GM12878 (cell line): ENCODE measurements at regions not wholly inside any gene's neighbourhood (a gene's known extent, or its start where the extent isn't known, plus 50 kb on each side); places are given as distances from the start of the nearest gene placed in this dataset.

Source experiments
- ATAC-seq: fragments of 200-7000 bp; cut with Tn5 transposase; 3 replicates; pipeline ENCODE4 v1.9.1; 2020; ENCODE audit warnings: mild to moderate bottlenecking, moderate library complexity
- BruUV-seq: library from RNA; stranded (reverse); fragments of 400-500 nt; replicated peaks from 2 replicates; lab custom pipeline; 2021; lab: Mats Ljungman, UMichigan
- CTCF ChIA-PET: fragments of 300-600 bp; sonication (Branson Sonifier 250); formaldehyde crosslinking; extraction: SDS; loops from one replicate; lab custom pipeline; 2021; ENCODE audit warnings: inconsistent platforms; lab: Yijun Ruan, JAX
- POLR2A ChIA-PET: fragments of 350-600 bp; formaldehyde crosslinking; extraction: SDS; loops from one replicate; lab custom pipeline; 2021; ENCODE audit warnings: inconsistent platforms; lab: Charles Lee
- RAD21 ChIA-PET: fragments of 300-600 bp; sonication (Branson Sonifier 250); formaldehyde crosslinking; loops from one replicate; lab custom pipeline; 2023; ENCODE audit warnings: antibody characterized with exemption; ENCODE audit not compliant: unreplicated experiment; lab: Charles Lee
- SMC1A ChIA-PET: fragments of 300-600 bp; sonication (Branson Sonifier 250); formaldehyde crosslinking; loops from one replicate; lab custom pipeline; 2023; ENCODE audit not compliant: unreplicated experiment, uncharacterized antibody; lab: Charles Lee
- DNase-seq: peaks from one replicate; pipeline ENCODE4 v3.0.0-alpha.2; 2011; ENCODE audit warnings: low read depth, low spot score
- FAIRE-seq: peaks from 3 replicates; lab custom pipeline; 2011; peaks lifted over from hg19 to GRCh38; lab: Jason Lieb, UNC
- H2AFZ ChIP-seq: 2 replicates; pipeline ENCODE4 v1.6.0; 2011; ENCODE audit warnings: low read depth, low read length, control low read depth; ENCODE audit not compliant: control insufficient read depth
- H3K27ac ChIP-seq: 2 replicates; pipeline ENCODE4 v1.5.1; 2011; ENCODE audit warnings: control low read depth; ENCODE audit not compliant: control insufficient read depth, insufficient read depth
- H3K27me3 ChIP-seq, 2 experiments: replicated peaks in 1 of 2; 2 replicates each; pipeline versions ENCODE4 v1.6.0 to v1.6.1; 2011; ENCODE audit warnings: low read length in 1 of 2; ENCODE audit not compliant: control insufficient read depth in 2 of 2, insufficient read depth in 2 of 2
- H3K36me3 ChIP-seq, 2 experiments: 2 replicates each; pipeline ENCODE4 v1.5.1; 2011; ENCODE audit warnings: low read length in 1 of 2; ENCODE audit not compliant: control insufficient read depth in 2 of 2, insufficient read depth in 2 of 2
- H3K4me1 ChIP-seq: 2 replicates; pipeline ENCODE4 v1.6.1; 2011; ENCODE audit warnings: mild to moderate bottlenecking, low read length, moderate library complexity, mixed read lengths; ENCODE audit not compliant: control insufficient read depth, insufficient read depth
- H3K4me2 ChIP-seq: 2 replicates; pipeline ENCODE4 v1.6.0; 2011; ENCODE audit warnings: control low read depth; ENCODE audit not compliant: control insufficient read depth, insufficient read depth
- H3K4me3 ChIP-seq: fragments of 200-600 bp; sonication (generic); 2 replicates; pipeline ENCODE4 v1.5.1; 2016
- H3K79me2 ChIP-seq: 2 replicates; pipeline ENCODE4 v1.6.0; 2011; ENCODE audit warnings: low read length; ENCODE audit not compliant: control insufficient read depth, insufficient read depth
- H3K9ac ChIP-seq: 2 replicates; pipeline ENCODE4 v1.8.0; 2011; ENCODE audit warnings: low read length, control low read depth, mixed read lengths; ENCODE audit not compliant: control insufficient read depth, insufficient read depth
- H3K9me3 ChIP-seq: replicated peaks from 3 replicates; pipeline ENCODE4 v1.5.1; 2011; ENCODE audit warnings: mild to moderate bottlenecking, low read length; ENCODE audit not compliant: control insufficient read depth, insufficient read depth
- H4K20me1 ChIP-seq: 2 replicates; pipeline ENCODE4 v1.6.0; 2011; ENCODE audit not compliant: control insufficient read depth, insufficient read depth
- BHLHE40 ChIP-seq, 2 experiments: fragments of 450-650 bp in 1 of 2; IDR thresholded peaks; 2 replicates each; pipeline ENCODE4 v1.6.1; 2011 to 2017; ENCODE audit warnings: low read depth in 2 of 2, borderline replicate concordance in 1 of 2, improper control_type of control experiment in 1 of 2, low read length in 1 of 2, mild to moderate bottlenecking in 1 of 2
- CBX3 ChIP-seq: fragments of 200-600 bp; sonication (generic); IDR thresholded peaks from 2 replicates; pipeline ENCODE4 v1.6.1; 2016; ENCODE audit warnings: low read depth, borderline replicate concordance
- HSF1 ChIP-seq: fragments of 150-350 bp; IDR thresholded peaks from 2 replicates; pipeline ENCODE4 v1.6.1; 2014; ENCODE audit warnings: mild to moderate bottlenecking, low read depth, low read length
- JUNB ChIP-seq: IDR thresholded peaks from 2 replicates; pipeline ENCODE4 v1.6.1; 2016; ENCODE audit warnings: antibody characterized with exemption, mild to moderate bottlenecking
- KAT2A ChIP-seq: conservative IDR thresholded peaks from 2 replicates; pipeline ENCODE4 v1.6.1; 2011; ENCODE audit warnings: low read depth, low read length; ENCODE audit not compliant: control insufficient read depth
- MLLT1 ChIP-seq: fragments of 450-650 bp; IDR thresholded peaks from 2 replicates; pipeline ENCODE4 v1.6.1; 2016; ENCODE audit warnings: mild to moderate bottlenecking
- PAX8 ChIP-seq: fragments of 450-650 bp; IDR thresholded peaks from 2 replicates; pipeline ENCODE4 v1.6.1; 2017; ENCODE audit warnings: mild to moderate bottlenecking, moderate library complexity
- PKNOX1 ChIP-seq: fragments of 450-650 bp; IDR thresholded peaks from 2 replicates; pipeline ENCODE4 v1.6.1; 2016; ENCODE audit warnings: mild to moderate bottlenecking
- SMAD5 ChIP-seq: IDR thresholded peaks from 2 replicates; pipeline ENCODE4 v1.6.1; 2016; ENCODE audit warnings: antibody characterized with exemption, low read depth
- SPI1 ChIP-seq: IDR thresholded peaks from 2 replicates; pipeline ENCODE4 v1.6.1; 2011; ENCODE audit warnings: low read depth, mild to moderate bottlenecking, low read length, moderate library complexity, borderline replicate concordance; ENCODE audit not compliant: insufficient read depth
- WGBS: methylation state at CpG from one replicate; pipeline ENCODE4 v1.1.6; 2016; ENCODE audit warnings: low lambda C conversion rate; ENCODE audit not compliant: insufficient replicate concordance, insufficient coverage; ENCODE audit errors: missing lambda C conversion rate; 5-methylcytosine and 5-hydroxymethylcytosine counted together
- in situ Hi-C: fragments of 300-500 bp; cut with MboI; formaldehyde crosslinking; loops from 9 replicates; pipeline ENCODE4 v1.14.3; 2018; ENCODE audit warnings: mixed read lengths
- intact Hi-C: fragments of 100-400 bp; cut with micrococcal nuclease; formaldehyde crosslinking; loops from one replicate; pipeline ENCODE4 v1.14.2; 2022; ENCODE audit not compliant: unreplicated experiment

- ATAC-seq, result no peak
- H3K27ac ChIP-seq, result no peak overlapping the region
- TF ChIP-seq HSF1 (no peak), PKNOX1 (peak; percentile 80), BHLHE40 (IDR thresholded peaks at IDR 0.05; ENCODE audit: borderline replicate concordance in 1 of 2, low read depth in 2 of 2, low read length in 1 of 2) (no peak), PAX8 (no peak), SPI1 (peak; percentile 50; the same call in 1 of the 2 replicates)
- TF ChIP-seq, all 136 proteins: peak for 2
- FAIRE-seq (no peak), DNase-seq (no peak)
- no TSS peak for BruUV-seq
- in situ Hi-C loops (no loop called here), intact Hi-C loops (no loop called here)
- Histone ChIP-seq H3K27me3 (no peaks in the 10 kb centered on the region), H3K4me1 (no peaks in the 10 kb centered on the region), H2AFZ (no peak overlapping the region), H3K79me2 (no peaks in the 10 kb centered on the region), H3K4me2 (no peak overlapping the region), H4K20me1 (no peaks in the 10 kb centered on the region), H3K9me3 (no peaks in the 10 kb centered on the region), H3K4me3 (no peak overlapping the region), H3K9ac (no peak overlapping the region), H3K36me3 (no peaks in the 10 kb centered on the region)
- CTCF ChIA-PET, result no interaction called here
- RAD21 ChIA-PET, result no interaction called here
- SMC1A ChIA-PET, result no interaction called here
- WGBS, result 4% methylated on average over 3 of the region's 3 CpGs
- POLR2A ChIA-PET, result no interaction called here
These were observed 621.7 kb upstream of the CDH11 start for GRCh38 chr16:65743558-65743957.

GRCh38 chr16:65740711-65741110, 618.8 kb upstream of the CDH11 start:
- no peaks in the 10 kb centered on the region for H4K20me1 ChIP-seq
- no peaks in the 10 kb centered on the region for H3K4me1 ChIP-seq
- H3K4me2 ChIP-seq, result no peak overlapping the region
- no peak overlapping the region for H3K9ac ChIP-seq
- H3K9me3 ChIP-seq, result no peaks in the 10 kb centered on the region
- ATAC-seq (no peak), FAIRE-seq (no peak), DNase-seq (no peak)
- H2AFZ ChIP-seq, result no peak overlapping the region
- CTCF ChIA-PET, result no interaction called here
- no peaks in the 10 kb centered on the region for H3K79me2 ChIP-seq
- H3K27ac ChIP-seq, result no peak overlapping the region
- in situ Hi-C loops (no loop called here), intact Hi-C loops (no loop called here)
- POLR2A ChIA-PET, result no interaction called here
- no peaks in the 10 kb centered on the region for H3K27me3 ChIP-seq
- SMC1A ChIA-PET, result no interaction called here
- no peaks in the 10 kb centered on the region for H3K36me3 ChIP-seq
- RAD21 ChIA-PET, result no interaction called here
- no TSS peak for BruUV-seq
- no peak overlapping the region for H3K4me3 ChIP-seq
- TF ChIP-seq JUNB (no peak), CBX3 (no peak), SMAD5 (no peak), KAT2A (no peak), MLLT1 (no peak)
